ENCODE measurements at regions not wholly inside any gene's neighbourhood (a gene's known extent, or its start where the extent isn't known, plus 50 kb on each side); places are given as distances from the start of the nearest gene placed in this dataset.

- POLR2A ChIA-PET, result no interaction called here
- no peak for TF ChIP-seq CTCF (IDR thresholded peaks at IDR 0.05; ENCODE audit: low read depth, low read length)
- Histone ChIP-seq H3K27ac (ENCODE audit: low read depth, low read length) (no peak overlapping the region), H3K27me3 (ENCODE audit: control insufficient read depth, insufficient read depth, low read length) (no peaks in the 10 kb centered on the region), H3K9me3 (ENCODE audit: control insufficient read depth, insufficient read depth, low read length) (peaks cover 7% of the 10 kb centered on the region), H3K4me3 (ENCODE audit: low read depth, low read length) (no peak overlapping the region)
- CTCF ChIA-PET, result interaction anchor here (3.5 kb wide), 1 partner anchor 399 kb away, joined by 15 read pairs; no protein-coding TSS in a partner anchor
- DNase-seq (ENCODE audit: low read depth, low spot score), result no peak
Observed at GRCh38 chr11:56849852-56850251, 101.4 kb upstream of the OR9G4 start.

- H3K9me3 ChIP-seq (ENCODE audit: control insufficient read depth, insufficient read depth, low read length), result peaks cover 7% of the 10 kb centered on the region
- H3K4me3 ChIP-seq (ENCODE audit: low read depth, low read length), result no peak overlapping the region
- no peak for DNase-seq (ENCODE audit: low read depth, low spot score)
- no peak for TF ChIP-seq CTCF (IDR thresholded peaks at IDR 0.05; ENCODE audit: low read depth, low read length)
- no peaks in the 10 kb centered on the region for H3K27me3 ChIP-seq (ENCODE audit: control insufficient read depth, insufficient read depth, low read length)
- H3K27ac ChIP-seq (ENCODE audit: low read depth, low read length), result no peak overlapping the region
- CTCF ChIA-PET, result interaction anchor here (3.5 kb wide), 1 partner anchor 400 kb away, joined by 15 read pairs; no protein-coding TSS in a partner anchor
- POLR2A ChIA-PET, result no interaction called here
Observed at GRCh38 chr11:56849250-56849649, 100.8 kb upstream of the OR9G4 start.

- DNase-seq (ENCODE audit: low read depth, low spot score), result no peak
- Histone ChIP-seq H3K27ac (ENCODE audit: low read depth, low read length) (no peak overlapping the region), H3K4me3 (ENCODE audit: low read depth, low read length) (no peak overlapping the region), H3K27me3 (ENCODE audit: control insufficient read depth, insufficient read depth, low read length) (no peaks in the 10 kb centered on the region), H3K9me3 (ENCODE audit: control insufficient read depth, insufficient read depth, low read length) (peaks cover 7% of the 10 kb centered on the region)
- ChIA-PET POLR2A (no interaction called here), CTCF (interaction anchor here (3.5 kb wide), 1 partner anchor 401 kb away, joined by 15 read pairs; no protein-coding TSS in a partner anchor)
- TF ChIP-seq CTCF (IDR thresholded peaks at IDR 0.05; ENCODE audit: low read depth, low read length), result no peak
Observed at GRCh38 chr11:56848141-56848809, 99.8 kb upstream of the OR9G4 start.

- Histone ChIP-seq H3K27me3 (ENCODE audit: control insufficient read depth, insufficient read depth, low read length) (no peaks in the 10 kb centered on the region), H3K27ac (ENCODE audit: low read depth, low read length) (no peak overlapping the region), H3K4me3 (ENCODE audit: low read depth, low read length) (no peak overlapping the region), H3K9me3 (ENCODE audit: control insufficient read depth, insufficient read depth, low read length) (peaks cover 7% of the 10 kb centered on the region)
- ChIA-PET CTCF (no interaction called here), POLR2A (no interaction called here)
- TF ChIP-seq CTCF (IDR thresholded peaks at IDR 0.05; ENCODE audit: low read depth, low read length), result no peak
- DNase-seq (ENCODE audit: low read depth, low spot score), result no peak
Observed at GRCh38 chr11:56846631-56847576, 98.4 kb upstream of the OR9G4 start.
